ENCODE measurements at regions not wholly inside any gene's neighbourhood (a gene's known extent, or its start where the extent isn't known, plus 50 kb on each side); places are given as distances from the start of the nearest gene placed in this dataset.

- peaks cover 0 to 18% (median 6%) of the 10 kb centered on the region in 11 experiments; a peak in 8 of 22 replicates for H3K9me3 ChIP-seq (replicated peaks in 1 of 11)
- H3K4me2 ChIP-seq, result no peak overlapping the region
- no peak overlapping the region for H3K9ac ChIP-seq
- no peaks in the 10 kb centered on the region for H3K36me3 ChIP-seq
- no peaks in the 10 kb centered on the region for H4K20me1 ChIP-seq
- H3K27me3 ChIP-seq, result no peaks in the 10 kb centered on the region
- no peak for TF ChIP-seq Cebpa-rat (IDR thresholded peaks at IDR 0.05)
- no peak overlapping the region for H3K27ac ChIP-seq
- no peaks in the 10 kb centered on the region for H3K4me1 ChIP-seq
- H3K4me3 ChIP-seq, result no peak overlapping the region
Measured at GRCh38 chr6:103879800-103880199, 979.9 kb downstream of the HACE1 start.

GRCh38 chr6:103875221-103875620, 984.5 kb downstream of the HACE1 start:
- Histone ChIP-seq H3K27ac (no peak overlapping the region), H3K4me3 (no peak overlapping the region), H3K4me2 (no peak overlapping the region), H3K27me3 (no peaks in the 10 kb centered on the region), H3K4me1 (peaks cover 0 to 7% (median 0%) of the 10 kb centered on the region in 10 experiments; a peak in 1 of 20 replicates), H3K9me3 (replicated peaks in 1 of 11) (peaks cover 0 to 10% (median 6%) of the 10 kb centered on the region in 11 experiments; a peak in 6 of 22 replicates), H3K9ac (no peak overlapping the region), H4K20me1 (no peaks in the 10 kb centered on the region), H3K36me3 (no peaks in the 10 kb centered on the region)
- TF ChIP-seq Cebpa-rat (IDR thresholded peaks at IDR 0.05), result no peak

GRCh38 chr6:103874575-103874974, 985.1 kb downstream of the HACE1 start:
- Histone ChIP-seq H3K4me2 (no peak overlapping the region), H3K4me1 (peaks cover 0 to 7% (median 0%) of the 10 kb centered on the region in 10 experiments; a peak in 1 of 20 replicates), H3K27me3 (no peaks in the 10 kb centered on the region), H3K27ac (no peak overlapping the region), H3K36me3 (no peaks in the 10 kb centered on the region), H3K9ac (no peak overlapping the region), H3K9me3 (replicated peaks in 1 of 11) (peaks cover 0 to 5% (median under 1%) of the 10 kb centered on the region in 11 experiments; a peak in 5 of 22 replicates), H3K4me3 (no peak overlapping the region), H4K20me1 (no peaks in the 10 kb centered on the region)
- no peak for TF ChIP-seq Cebpa-rat (IDR thresholded peaks at IDR 0.05)

GRCh38 chr6:103872678-103873077, 987.0 kb downstream of the HACE1 start:
- Histone ChIP-seq H3K9me3 (replicated peaks in 1 of 11) (no peaks in the 10 kb centered on the region), H3K4me1 (peaks cover 0 to 7% (median 0%) of the 10 kb centered on the region in 10 experiments; a peak in 1 of 20 replicates), H3K4me3 (no peak overlapping the region), H3K9ac (no peak overlapping the region), H3K4me2 (no peak overlapping the region), H3K27me3 (no peaks in the 10 kb centered on the region), H3K36me3 (no peaks in the 10 kb centered on the region), H3K27ac (no peak overlapping the region), H4K20me1 (no peaks in the 10 kb centered on the region)
- TF ChIP-seq Cebpa-rat (IDR thresholded peaks at IDR 0.05), result no peak

- peaks cover 0 to 7% (median 0%) of the 10 kb centered on the region in 10 experiments; a peak in 1 of 20 replicates for H3K4me1 ChIP-seq
Measured at GRCh38 chr6:103872233-103872632, 987.5 kb downstream of the HACE1 start.

GRCh38 chr6:103870970-103871369, 988.7 kb downstream of the HACE1 start:
- Histone ChIP-seq H4K20me1 (no peaks in the 10 kb centered on the region), H3K9ac (no peak overlapping the region), H3K4me2 (peak overlapping the region in 1 of 11 experiments; percentile 15; a peak in 1 of 22 replicates), H3K27ac (no peak overlapping the region), H3K27me3 (no peaks in the 10 kb centered on the region), H3K4me1 (peaks cover 0 to 7% (median 0%) of the 10 kb centered on the region in 10 experiments; a peak in 1 of 20 replicates), H3K4me3 (no peak overlapping the region), H3K36me3 (no peaks in the 10 kb centered on the region), H3K9me3 (replicated peaks in 1 of 11) (no peaks in the 10 kb centered on the region)
- TF ChIP-seq Cebpa-rat (IDR thresholded peaks at IDR 0.05), result no peak

More at GRCh38 chr6:103872233-103872632, 987.5 kb downstream of the HACE1 start:
- Histone ChIP-seq H3K9ac (no peak overlapping the region), H3K27me3 (no peaks in the 10 kb centered on the region), H4K20me1 (no peaks in the 10 kb centered on the region), H3K27ac (no peak overlapping the region), H3K4me2 (no peak overlapping the region), H3K4me3 (no peak overlapping the region), H3K9me3 (replicated peaks in 1 of 11) (no peaks in the 10 kb centered on the region), H3K36me3 (no peaks in the 10 kb centered on the region)
- TF ChIP-seq Cebpa-rat (IDR thresholded peaks at IDR 0.05), result no peak

- Histone ChIP-seq H3K27ac (no peak overlapping the region), H3K9me3 (replicated peaks in 1 of 11) (no peaks in the 10 kb centered on the region), H3K4me2 (no peak overlapping the region), H3K4me3 (no peak overlapping the region), H3K4me1 (0 out of 20 replicates have a peak, but pooled peaks cover 0 to 4% (median 0%) of the 10 kb centered on the region in 10 experiments), H3K36me3 (no peaks in the 10 kb centered on the region), H3K9ac (no peak overlapping the region), H4K20me1 (no peaks in the 10 kb centered on the region), H3K27me3 (no peaks in the 10 kb centered on the region)
- no peak for TF ChIP-seq Cebpa-rat (IDR thresholded peaks at IDR 0.05)
Measured at GRCh38 chr6:103862297-103862696, 997.4 kb downstream of the HACE1 start.

- no peak overlapping the region for H3K4me2 ChIP-seq
- H4K20me1 ChIP-seq, result no peaks in the 10 kb centered on the region
- no peak overlapping the region for H3K9ac ChIP-seq
- no peaks in the 10 kb centered on the region for H3K27me3 ChIP-seq
- no peak for TF ChIP-seq Cebpa-rat (IDR thresholded peaks at IDR 0.05)
- no peaks in the 10 kb centered on the region for H3K36me3 ChIP-seq
- no peak overlapping the region for H3K4me3 ChIP-seq
- H3K27ac ChIP-seq, result no peak overlapping the region
- no peaks in the 10 kb centered on the region for H3K9me3 ChIP-seq (replicated peaks in 1 of 11)
- 0 out of 20 replicates have a peak, but pooled peaks cover 0 to 4% (median 0%) of the 10 kb centered on the region in 10 experiments for H3K4me1 ChIP-seq
Measured at GRCh38 chr6:103858003-103858402, 1001.7 kb downstream of the HACE1 start.

- H3K4me1 ChIP-seq, result 0 out of 20 replicates have a peak, but pooled peaks cover 0 to 4% (median 0%) of the 10 kb centered on the region in 10 experiments
- H3K36me3 ChIP-seq, result no peaks in the 10 kb centered on the region
- no peaks in the 10 kb centered on the region for H3K9me3 ChIP-seq (replicated peaks in 1 of 11)
- H4K20me1 ChIP-seq, result no peaks in the 10 kb centered on the region
- H3K27me3 ChIP-seq, result no peaks in the 10 kb centered on the region
- H3K4me2 ChIP-seq, result no peak overlapping the region
- no peak overlapping the region for H3K27ac ChIP-seq
- no peak overlapping the region for H3K4me3 ChIP-seq
- no peak overlapping the region for H3K9ac ChIP-seq
- TF ChIP-seq Cebpa-rat (IDR thresholded peaks at IDR 0.05), result no peak
Measured at GRCh38 chr6:103855750-103856149, 1004.0 kb downstream of the HACE1 start.

- H3K9ac ChIP-seq, result no peak overlapping the region
- H3K9me3 ChIP-seq (replicated peaks in 1 of 11), result no peaks in the 10 kb centered on the region
- H3K27me3 ChIP-seq, result no peaks in the 10 kb centered on the region
- H3K36me3 ChIP-seq, result no peaks in the 10 kb centered on the region
- no peak overlapping the region for H3K4me2 ChIP-seq
- no peaks in the 10 kb centered on the region for H3K4me1 ChIP-seq
- H3K27ac ChIP-seq, result no peak overlapping the region
- no peaks in the 10 kb centered on the region for H4K20me1 ChIP-seq
- no peak for TF ChIP-seq Cebpa-rat (IDR thresholded peaks at IDR 0.05)
- H3K4me3 ChIP-seq, result no peak overlapping the region
Measured at GRCh38 chr6:103854059-103854458, 1005.7 kb downstream of the HACE1 start.

Data from BLaER1 treated with 17β-estradiol and CSF1 and Interleukin-3, amounts not matched to agents 10 nM and 100 nM (cell line).